B cell (primary cell): ENCODE measurements at regions not wholly inside any gene's neighbourhood (a gene's known extent, or its start where the extent isn't known, plus 50 kb on each side); places are given as distances from the start of the nearest gene placed in this dataset.

Source experiments
- EZH2 ChIP-seq: IDR thresholded peaks from 2 replicates; pipeline ENCODE4 v1.6.1; 2012; ENCODE audit warnings: borderline replicate concordance, low read depth, mild to moderate bottlenecking, moderate library complexity, low read length; ENCODE audit not compliant: insufficient read depth, poor library complexity, severe bottlenecking
- TF ChIP-seq, protein P1 (sequence below): fragments of 200-600 bp; IDR thresholded peaks from one replicate; pipeline ENCODE4 v1.8.0; 2022; ENCODE audit warnings: antibody characterized with exemption, mild to moderate bottlenecking

- TF ChIP-seq, protein P1, sequence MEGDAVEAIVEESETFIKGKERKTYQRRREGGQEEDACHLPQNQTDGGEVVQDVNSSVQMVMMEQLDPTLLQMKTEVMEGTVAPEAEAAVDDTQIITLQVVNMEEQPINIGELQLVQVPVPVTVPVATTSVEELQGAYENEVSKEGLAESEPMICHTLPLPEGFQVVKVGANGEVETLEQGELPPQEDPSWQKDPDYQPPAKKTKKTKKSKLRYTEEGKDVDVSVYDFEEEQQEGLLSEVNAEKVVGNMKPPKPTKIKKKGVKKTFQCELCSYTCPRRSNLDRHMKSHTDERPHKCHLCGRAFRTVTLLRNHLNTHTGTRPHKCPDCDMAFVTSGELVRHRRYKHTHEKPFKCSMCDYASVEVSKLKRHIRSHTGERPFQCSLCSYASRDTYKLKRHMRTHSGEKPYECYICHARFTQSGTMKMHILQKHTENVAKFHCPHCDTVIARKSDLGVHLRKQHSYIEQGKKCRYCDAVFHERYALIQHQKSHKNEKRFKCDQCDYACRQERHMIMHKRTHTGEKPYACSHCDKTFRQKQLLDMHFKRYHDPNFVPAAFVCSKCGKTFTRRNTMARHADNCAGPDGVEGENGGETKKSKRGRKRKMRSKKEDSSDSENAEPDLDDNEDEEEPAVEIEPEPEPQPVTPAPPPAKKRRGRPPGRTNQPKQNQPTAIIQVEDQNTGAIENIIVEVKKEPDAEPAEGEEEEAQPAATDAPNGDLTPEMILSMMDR = no peak
- no peak for TF ChIP-seq EZH2
These were observed 822.6 kb upstream of the GRAMD2B start for GRCh38 chr5:125600559-125600958.
